ENCODE measurements at regions not wholly inside any gene's neighbourhood (a gene's known extent, or its start where the extent isn't known, plus 50 kb on each side); places are given as distances from the start of the nearest gene placed in this dataset.

DNA sequence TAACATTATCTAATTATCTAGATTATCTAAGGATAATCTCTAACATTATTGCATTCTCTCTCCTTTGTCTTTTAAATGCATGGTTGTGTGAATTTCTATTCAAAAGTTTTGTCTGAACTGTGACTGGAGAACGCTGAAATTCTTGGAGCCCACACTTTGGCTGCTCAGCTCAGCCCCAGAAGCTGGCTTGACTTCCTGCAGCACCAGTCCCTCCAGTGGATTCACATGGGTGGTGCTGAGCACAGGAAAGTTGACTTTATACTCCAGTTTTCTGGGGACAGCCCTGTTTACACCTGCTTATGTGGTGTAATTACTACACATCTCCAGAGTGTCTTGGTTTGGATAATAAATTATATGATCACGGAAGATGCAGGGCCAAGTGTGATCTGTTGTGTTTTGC is 255.1 kb upstream of the NOX3 start:
- in situ Hi-C loops (cut with HindIII; ENCODE audit: low pct_unique_long_range_greater_than_20kb, low sequenced_read_pairs): no loop called here
- DNase-seq (ENCODE audit: low read depth, low spot score): no peak

DNA sequence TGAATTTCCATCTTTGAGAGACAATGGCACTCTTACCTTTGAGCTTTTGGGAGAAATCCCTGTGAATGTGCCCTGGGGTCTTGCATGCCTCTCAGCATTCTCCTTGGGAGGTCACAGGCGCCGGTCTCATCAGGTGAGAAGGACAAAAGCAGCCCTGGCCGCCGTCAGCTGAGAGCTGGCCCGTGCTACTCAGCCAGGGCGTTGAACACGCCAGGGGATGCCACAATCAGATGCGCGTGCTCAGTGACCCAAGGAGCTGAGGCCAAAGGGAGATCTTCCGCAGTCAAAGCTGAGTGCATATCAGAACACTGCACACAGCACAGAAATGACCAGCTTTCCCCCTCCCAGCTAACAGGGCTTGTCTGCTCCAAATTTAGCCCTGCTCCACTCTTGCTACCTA is 253.6 kb upstream of the NOX3 start:
- in situ Hi-C loops (cut with HindIII; ENCODE audit: low pct_unique_long_range_greater_than_20kb, low sequenced_read_pairs): no loop called here

DNA sequence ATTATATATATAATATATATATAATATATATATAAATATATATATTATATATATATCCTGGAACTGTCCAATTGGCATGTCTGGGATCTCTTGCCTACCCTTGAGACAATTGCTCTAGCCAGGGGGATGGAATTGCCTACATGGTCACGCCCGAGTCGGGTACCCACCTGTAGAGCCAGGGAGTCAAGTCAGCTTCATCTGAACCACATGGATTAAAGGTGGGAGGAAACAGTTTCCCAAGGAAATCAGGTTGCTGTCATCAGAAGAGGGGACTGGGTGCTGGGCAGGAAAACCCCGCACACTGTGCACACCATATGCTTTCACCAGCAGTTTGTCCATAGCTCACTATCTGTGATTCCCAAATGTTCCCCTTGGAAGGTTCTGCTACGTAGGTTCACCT is 252.5 kb upstream of the NOX3 start:
- in situ Hi-C loops (cut with HindIII; ENCODE audit: low pct_unique_long_range_greater_than_20kb, low sequenced_read_pairs): no loop called here

More for the DNA sequence above, 253.6 kb upstream of the NOX3 start:
- DNase-seq (ENCODE audit: low read depth, low spot score): no peak

DNA sequence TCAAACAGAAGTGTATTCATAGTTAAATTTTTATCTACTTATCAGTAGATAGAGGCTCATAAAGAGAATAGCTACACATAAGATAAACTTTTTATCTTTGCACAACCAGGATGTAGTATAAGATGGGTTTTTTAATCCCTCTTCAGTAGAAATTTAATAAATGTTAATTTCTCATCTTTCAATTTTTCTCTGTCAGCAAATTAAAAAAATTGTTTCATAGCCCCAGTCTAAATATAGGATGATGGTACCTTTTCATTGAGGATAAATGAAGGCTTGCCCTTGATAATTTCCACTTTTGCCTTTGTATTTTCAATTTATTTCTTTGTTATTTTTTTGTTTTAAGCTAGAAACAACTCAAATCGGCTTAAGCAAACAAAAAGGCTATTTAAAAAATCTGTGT is 251.2 kb upstream of the NOX3 start:
- in situ Hi-C loops (cut with HindIII; ENCODE audit: low pct_unique_long_range_greater_than_20kb, low sequenced_read_pairs): no loop called here
- no peak for DNase-seq (ENCODE audit: low read depth, low spot score)

More for the DNA sequence above, 252.5 kb upstream of the NOX3 start:
- DNase-seq (ENCODE audit: low read depth, low spot score): no peak

DNA sequence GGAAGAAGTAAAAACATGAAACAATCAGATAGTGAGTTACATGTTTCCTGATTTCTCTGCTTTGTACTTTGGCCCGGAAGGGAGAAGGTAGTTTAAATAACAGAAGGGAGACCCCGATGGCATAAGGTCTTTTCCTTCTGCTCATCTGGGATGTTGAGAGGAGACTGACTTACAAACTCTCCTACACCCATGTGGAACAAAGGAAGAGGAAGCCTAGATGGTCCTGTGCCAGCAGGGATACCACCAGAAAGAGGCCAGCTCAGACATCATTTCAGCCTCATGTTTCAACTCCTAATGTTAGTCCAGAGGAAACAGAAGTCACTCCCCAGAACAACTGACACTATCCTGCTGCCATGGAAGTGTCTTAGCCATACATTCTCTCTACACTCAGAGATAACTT is 250.7 kb upstream of the NOX3 start:
- no peak for DNase-seq (ENCODE audit: low read depth, low spot score)
- in situ Hi-C loops (cut with HindIII; ENCODE audit: low pct_unique_long_range_greater_than_20kb, low sequenced_read_pairs): no loop called here

DNA sequence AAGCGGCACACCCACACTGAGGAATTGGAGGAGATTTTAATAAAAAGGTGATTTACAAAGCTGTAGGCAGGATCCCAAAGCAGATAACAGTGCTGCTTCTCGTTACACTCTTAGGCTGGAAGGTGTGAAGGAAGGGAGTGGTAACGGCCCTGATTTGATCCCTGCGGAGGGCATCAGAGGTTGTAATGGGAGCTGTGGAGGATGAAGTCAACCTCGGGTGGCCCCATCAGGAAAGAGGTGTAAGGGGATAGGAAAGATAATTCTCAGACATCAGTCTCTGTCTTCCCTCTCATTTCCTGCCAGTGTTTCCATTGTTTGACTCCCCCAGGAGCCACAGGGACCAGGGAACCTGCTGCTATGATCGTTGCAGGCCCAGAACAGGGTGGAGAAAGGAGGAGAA is 245.7 kb upstream of the NOX3 start:
- in situ Hi-C loops (cut with HindIII; ENCODE audit: low pct_unique_long_range_greater_than_20kb, low sequenced_read_pairs): no loop called here
- DNase-seq (ENCODE audit: low read depth, low spot score): no peak

DNA sequence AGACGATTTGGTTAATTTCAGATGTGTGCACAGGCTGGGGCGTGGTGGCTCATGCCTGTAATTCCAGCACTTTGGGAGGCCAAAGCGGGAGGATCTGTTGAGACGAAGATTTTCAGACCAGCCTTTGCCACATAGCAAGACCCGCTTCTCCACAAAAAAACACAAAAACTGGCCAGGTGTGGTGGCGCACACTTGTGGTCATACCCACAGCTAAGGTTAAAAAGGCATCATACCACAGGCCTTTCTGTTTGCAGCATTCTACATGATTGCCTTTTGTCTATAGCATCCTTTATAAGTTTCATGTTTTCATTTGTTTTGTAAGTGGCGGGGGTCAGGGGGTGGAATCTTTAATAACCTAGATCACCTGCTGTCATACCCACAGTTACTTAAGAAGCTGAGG is 239.9 kb upstream of the NOX3 start:
- in situ Hi-C loops (cut with HindIII; ENCODE audit: low pct_unique_long_range_greater_than_20kb, low sequenced_read_pairs): no loop called here

DNA sequence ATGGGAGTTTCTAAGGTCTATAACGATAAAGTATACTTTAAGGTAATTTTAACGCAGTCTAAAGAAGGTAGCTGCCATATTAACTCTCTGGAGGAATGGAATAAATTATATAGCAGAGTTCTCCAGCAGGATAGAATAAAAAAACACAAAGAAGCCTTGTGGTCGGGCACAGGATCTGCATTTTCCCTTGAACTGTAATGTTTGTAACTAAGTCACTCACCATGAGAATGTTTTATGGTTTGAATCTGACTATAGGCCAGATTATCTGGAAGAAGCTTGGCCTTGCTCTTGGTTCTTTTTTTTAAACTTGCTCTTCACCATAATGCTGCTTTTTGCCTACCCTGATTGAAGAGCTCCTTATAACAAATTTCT is 238.8 kb upstream of the NOX3 start:
- no peak for DNase-seq (ENCODE audit: low read depth, low spot score)
- in situ Hi-C loops (cut with HindIII; ENCODE audit: low pct_unique_long_range_greater_than_20kb, low sequenced_read_pairs): no loop called here

More for the DNA sequence above, 239.9 kb upstream of the NOX3 start:
- DNase-seq (ENCODE audit: low read depth, low spot score): no peak

DNA sequence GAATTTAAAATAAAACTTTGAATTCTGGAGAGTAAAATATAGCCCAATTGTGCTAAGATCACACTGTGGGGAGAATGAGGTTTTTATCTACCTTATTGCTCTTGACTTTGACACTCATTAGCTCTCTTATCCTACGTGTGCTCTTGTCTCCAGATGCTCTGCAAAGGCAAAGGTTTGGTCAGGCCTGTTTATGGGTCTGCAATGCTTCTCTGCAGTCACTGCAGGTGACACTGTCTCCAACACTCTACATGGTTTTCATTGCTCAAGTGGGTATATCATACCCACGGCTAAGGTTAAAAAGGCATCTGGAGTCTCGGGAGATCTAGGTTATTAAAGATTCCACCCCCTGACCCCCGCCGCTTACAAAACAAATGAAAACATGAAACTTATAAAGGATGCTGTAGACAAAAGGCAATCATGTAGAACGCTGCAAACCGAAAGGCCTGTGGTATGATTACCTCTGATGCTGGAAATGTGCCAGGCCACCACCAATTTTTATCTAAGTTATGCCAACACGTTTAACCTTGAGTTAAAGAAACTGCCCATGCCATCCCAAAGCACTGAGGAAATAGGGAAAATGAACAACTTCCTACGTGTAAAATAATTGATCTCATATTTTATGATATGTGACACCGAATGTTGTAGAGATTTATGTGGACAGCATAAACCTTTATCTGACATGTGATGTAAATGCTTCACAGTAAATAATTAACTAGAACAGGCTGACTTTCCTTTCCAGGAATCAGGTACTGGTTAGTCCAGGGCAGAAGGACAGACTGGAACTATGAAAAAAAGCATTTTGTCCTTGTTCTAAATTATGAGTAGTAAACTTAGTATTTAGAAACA is 238.2 kb upstream of the NOX3 start:
- DNase-seq (ENCODE audit: low read depth, low spot score): no peak
- in situ Hi-C loops (cut with HindIII; ENCODE audit: low pct_unique_long_range_greater_than_20kb, low sequenced_read_pairs): no loop called here

DNA sequence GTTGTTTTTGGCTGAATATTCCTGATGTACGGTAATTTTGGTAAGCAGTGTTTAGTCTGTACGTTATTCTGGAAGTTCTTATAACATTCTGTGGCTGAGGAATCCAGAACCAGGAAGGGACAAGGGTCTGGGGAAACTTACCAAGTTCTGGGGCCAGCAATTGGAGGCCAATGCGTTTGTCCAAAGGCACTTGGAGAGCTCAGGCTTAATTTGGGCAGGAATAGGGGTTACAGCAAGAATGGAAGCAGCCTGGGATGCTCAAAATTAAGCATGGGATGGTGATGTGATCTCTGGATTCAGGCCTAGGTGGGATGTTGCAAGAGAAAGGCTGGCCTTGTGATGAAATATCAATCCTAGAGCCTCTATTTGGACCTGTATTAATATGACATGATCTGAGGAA is 235.2 kb upstream of the NOX3 start:
- in situ Hi-C loops (cut with HindIII; ENCODE audit: low pct_unique_long_range_greater_than_20kb, low sequenced_read_pairs): no loop called here
- no peak for DNase-seq (ENCODE audit: low read depth, low spot score)

DNA sequence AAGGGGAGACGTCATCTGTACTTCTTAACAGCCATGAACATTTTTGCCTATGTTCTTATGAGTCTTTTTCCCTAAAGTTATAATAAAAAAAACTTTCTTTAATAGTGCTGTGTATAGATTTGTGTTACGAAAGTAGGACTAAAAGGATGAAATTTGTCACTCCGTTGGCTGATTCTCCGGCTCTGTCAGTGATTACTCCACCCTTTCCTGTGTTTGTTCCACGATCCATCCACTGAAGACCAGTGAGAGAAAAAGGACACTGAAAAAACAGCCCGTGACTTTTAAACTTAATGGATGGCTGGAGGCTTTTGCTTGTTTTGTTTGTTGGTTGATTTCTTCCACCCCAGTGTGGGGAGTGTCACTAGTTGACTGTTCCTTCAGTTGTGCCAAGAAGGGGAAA is 232.0 kb upstream of the NOX3 start:
- no peak for DNase-seq (ENCODE audit: low read depth, low spot score)

DNA sequence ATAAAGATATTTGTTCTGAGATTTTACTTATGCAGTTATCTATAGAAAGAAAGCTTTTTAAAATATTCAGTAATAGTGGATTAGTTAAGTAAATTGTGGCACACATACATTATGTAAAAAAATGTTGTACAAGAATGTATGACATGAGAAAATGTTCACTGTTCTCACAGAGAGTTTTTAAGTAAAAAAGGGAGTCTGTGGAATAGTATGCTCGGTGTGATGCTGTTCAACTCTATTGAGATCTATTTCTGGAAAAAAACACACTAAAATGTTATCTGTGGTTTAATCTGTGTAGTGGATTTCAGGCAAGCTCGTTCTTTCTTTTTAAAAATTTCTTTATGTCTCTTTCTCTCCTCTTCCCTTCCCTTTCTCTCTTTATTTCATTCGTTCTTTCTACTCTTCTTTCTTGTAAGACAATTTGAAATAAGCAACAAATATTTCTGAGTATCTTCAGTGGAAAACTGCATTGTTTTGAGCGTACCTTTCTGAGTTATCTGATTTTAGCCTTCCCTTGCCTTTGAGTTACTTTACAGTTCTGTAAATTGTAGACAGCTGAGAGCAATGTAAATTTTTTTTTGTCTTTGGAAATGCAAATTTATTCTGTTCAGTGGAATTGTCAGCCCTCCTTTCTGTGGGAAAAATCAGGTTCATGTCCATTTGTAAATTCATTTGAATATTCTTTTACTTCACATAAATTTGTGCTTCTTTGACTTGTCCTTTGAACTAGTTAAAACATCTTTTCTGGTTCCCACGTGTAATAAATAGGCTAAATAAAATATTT is 229.0 kb upstream of the NOX3 start:
- in situ Hi-C loops (cut with HindIII; ENCODE audit: low pct_unique_long_range_greater_than_20kb, low sequenced_read_pairs): no loop called here
- DNase-seq (ENCODE audit: low read depth, low spot score): no peak

More for the DNA sequence above, 232.0 kb upstream of the NOX3 start:
- in situ Hi-C loops (cut with HindIII; ENCODE audit: low pct_unique_long_range_greater_than_20kb, low sequenced_read_pairs): no loop called here

DNA sequence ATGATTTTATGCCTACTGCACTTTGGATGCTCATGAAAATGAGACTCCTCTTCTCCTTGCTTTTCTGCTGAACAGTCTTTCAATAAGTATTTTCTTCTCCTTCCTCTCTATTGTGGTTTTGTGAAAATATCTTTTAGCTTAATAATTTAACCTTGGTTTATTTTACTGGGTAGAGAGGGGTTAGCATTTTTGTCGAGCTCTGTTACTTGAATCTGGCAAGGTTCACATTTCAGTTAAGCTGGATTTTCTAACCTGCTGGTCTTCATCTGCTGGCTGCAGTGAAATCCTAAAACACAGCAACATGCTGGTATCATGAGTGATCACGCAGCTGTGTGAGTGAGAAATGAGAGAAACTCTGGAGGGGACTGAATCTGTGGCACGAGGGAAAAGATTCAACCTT is 222.7 kb upstream of the NOX3 start:
- in situ Hi-C loops (cut with HindIII; ENCODE audit: low pct_unique_long_range_greater_than_20kb, low sequenced_read_pairs): no loop called here
- no peak for DNase-seq (ENCODE audit: low read depth, low spot score)

DNA sequence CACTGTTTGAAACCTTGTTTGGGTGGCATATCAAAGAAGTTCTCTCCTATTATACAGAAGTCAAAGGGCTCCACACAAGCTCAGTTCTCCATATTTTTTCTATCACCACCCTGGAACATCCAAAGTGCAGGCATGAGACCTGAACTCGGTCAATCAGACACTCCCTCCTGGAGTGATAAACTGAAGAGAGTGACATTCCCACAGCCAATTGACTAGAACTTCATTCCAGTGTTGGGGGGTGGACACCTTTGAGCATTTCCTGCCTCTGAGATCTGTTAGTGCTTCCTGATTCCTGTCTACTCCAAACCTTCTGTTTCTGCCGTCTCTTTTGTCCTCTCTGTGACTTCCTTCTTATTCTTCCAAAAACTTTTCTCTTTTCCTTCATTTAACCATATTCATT is 220.7 kb upstream of the NOX3 start:
- DNase-seq (ENCODE audit: low read depth, low spot score): no peak
- in situ Hi-C loops (cut with HindIII; ENCODE audit: low pct_unique_long_range_greater_than_20kb, low sequenced_read_pairs): no loop called here

DNA sequence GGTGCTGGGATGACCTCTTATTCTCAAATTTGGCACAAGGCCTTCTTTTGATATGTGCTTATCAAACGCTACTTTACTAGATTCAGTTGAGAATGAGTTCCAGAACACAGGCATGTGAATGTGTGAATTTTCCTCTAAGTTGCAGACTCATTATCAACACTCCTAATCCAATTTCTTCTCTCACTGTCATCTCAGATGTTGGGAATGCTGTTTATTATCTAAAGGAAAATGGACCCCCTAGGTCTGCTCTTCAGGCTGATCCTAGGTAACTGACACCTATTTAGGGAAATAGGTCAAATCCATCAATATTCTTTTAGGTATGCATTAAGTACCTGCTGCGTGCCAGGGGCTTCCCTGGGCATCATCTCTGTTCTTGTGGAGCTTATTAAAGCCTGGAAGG is 215.0 kb upstream of the NOX3 start:
- in situ Hi-C loops (cut with HindIII; ENCODE audit: low pct_unique_long_range_greater_than_20kb, low sequenced_read_pairs): no loop called here
- no peak for DNase-seq (ENCODE audit: low read depth, low spot score)

DNA sequence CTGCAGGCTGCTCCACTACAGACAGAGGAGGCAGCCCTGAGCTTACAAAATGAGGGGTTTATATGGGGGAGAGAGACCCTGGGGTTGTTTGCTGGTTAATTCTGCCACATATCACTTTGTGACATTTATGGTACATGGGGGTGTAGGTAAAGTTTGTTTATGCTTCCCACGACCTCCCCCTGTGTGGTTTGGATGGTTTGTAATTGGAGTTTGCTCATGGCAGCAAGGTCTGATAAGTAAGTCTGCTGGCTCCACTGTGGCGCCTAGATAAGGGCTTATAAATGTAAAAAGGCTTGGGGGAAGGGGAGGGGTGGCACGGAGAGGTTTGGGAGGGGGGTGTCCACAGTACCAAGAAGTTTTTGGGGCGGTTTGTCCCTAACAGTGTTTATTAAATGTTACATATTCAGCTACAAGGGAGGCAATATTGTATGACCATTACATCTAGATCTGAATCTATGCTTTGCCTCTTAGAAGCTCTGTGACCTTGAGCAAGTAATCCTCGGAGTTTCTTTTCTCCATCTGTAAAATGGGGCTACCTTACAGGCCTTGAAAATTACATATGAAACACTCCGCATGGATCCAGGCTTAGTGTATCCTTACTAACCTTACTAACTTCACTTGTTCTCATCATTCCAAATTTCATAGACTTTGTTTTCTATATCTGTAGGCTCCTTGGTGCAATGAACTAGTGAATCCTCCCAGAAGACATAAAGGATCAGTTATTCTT is 204.8 kb upstream of the NOX3 start:
- in situ Hi-C loops (cut with HindIII; ENCODE audit: low pct_unique_long_range_greater_than_20kb, low sequenced_read_pairs): no loop called here
- no peak for DNase-seq (ENCODE audit: low read depth, low spot score)

DNA sequence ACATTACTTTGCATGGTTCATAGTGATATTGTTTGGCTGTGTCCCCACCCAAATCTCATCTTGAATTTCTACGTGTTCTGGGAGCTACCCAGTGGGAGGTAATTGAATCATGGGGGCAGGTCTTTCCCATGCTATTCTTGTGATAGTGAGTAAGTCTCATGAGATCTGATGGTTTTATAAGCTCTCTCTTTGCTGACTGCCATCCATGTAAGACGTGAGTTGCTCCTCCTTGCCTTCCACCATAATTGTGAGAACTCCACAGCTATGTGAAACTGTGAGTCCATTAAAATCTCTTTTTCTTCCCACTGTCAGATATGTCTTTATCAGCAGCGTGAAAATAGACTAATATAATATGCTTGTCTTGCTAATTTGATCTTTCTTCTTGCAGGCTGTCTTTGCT is 200.4 kb upstream of the NOX3 start:
- in situ Hi-C loops (cut with HindIII; ENCODE audit: low pct_unique_long_range_greater_than_20kb, low sequenced_read_pairs): no loop called here
- no peak for DNase-seq (ENCODE audit: low read depth, low spot score)

DNA sequence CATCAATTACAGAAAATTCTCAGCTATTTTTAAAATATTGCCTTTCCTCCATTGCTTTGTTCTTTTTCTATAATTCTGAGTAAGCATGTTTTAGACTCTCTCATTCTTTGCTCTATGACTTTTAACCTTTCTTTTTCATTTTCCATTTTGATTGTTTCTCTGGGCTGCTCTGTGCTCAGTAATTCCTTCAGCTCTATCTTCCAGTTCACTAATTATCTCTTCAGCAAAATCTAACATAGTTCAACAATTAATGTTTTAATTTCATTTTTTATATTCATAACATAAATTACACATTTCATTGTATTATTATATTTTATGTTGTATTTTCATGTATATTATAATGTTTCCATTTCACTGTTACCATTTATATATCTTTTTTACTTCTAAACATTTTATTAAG is 198.8 kb upstream of the NOX3 start:
- in situ Hi-C loops (cut with HindIII; ENCODE audit: low pct_unique_long_range_greater_than_20kb, low sequenced_read_pairs): no loop called here
- DNase-seq (ENCODE audit: low read depth, low spot score): no peak
